Mucosa of stomach (tissue), 1 donor: ENCODE measurements at regions not wholly inside any gene's neighbourhood (a gene's known extent, or its start where the extent isn't known, plus 50 kb on each side); places are given as distances from the start of the nearest gene placed in this dataset.
"Not testable (repeated sequence)": the region's sequence is repeated elsewhere in the genome, so short reads cannot be mapped to it uniquely, and the experiment has no call there.

Experiments
- H3K27me3 ChIP-seq: one replicate; pipeline ENCODE4 v1.7.0; 2013; ENCODE audit warnings: mild to moderate bottlenecking, low read length; ENCODE audit not compliant: control insufficient read depth, insufficient read depth
- H3K36me3 ChIP-seq: one replicate; pipeline ENCODE4 v1.7.0; 2013; ENCODE audit warnings: low read length; ENCODE audit not compliant: control insufficient read depth, insufficient read depth
- H3K4me1 ChIP-seq: one replicate; pipeline ENCODE4 v1.7.0; 2013; ENCODE audit warnings: mild to moderate bottlenecking, low read length; ENCODE audit not compliant: control insufficient read depth, insufficient read depth
- H3K4me3 ChIP-seq: one replicate; pipeline ENCODE4 v1.7.0; 2013; ENCODE audit warnings: low read length
- H3K9ac ChIP-seq: one replicate; pipeline ENCODE4 v1.7.0; 2013; ENCODE audit warnings: mild to moderate bottlenecking, low read length, moderate library complexity
- H3K9me3 ChIP-seq: one replicate; pipeline ENCODE4 v1.7.0; 2013; ENCODE audit warnings: mild to moderate bottlenecking, low read length, moderate library complexity; ENCODE audit not compliant: control insufficient read depth
- donor health status: Pancreatic carcinoma.

DNA sequence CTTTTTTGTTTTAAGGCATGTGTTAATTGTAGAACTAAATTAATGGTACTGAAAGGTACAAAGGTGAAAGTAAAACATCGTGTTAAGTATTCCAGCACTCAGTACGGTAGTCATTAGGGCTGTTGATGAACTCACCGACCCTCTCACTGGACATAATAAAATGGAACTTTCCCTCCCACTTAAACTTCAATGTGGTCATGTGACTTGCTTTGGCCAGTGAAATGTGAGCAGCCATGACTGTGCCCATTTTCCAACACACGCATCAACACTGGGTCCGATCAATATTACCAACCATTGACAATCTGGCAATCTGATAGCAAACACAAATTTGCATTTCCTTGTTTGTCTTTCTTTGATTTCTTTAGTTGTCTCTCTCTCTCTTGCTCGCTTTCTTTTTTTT, 125.1 kb downstream of the SPP2 start:
- no peaks in the 10 kb centered on the region for H3K27me3 ChIP-seq
- H3K9ac ChIP-seq: no peak overlapping the region
- H3K4me3 ChIP-seq: no peak overlapping the region
- no peaks in the 10 kb centered on the region for H3K4me1 ChIP-seq
- H3K9me3 ChIP-seq: no peaks in the 10 kb centered on the region
- no peaks in the 10 kb centered on the region for H3K36me3 ChIP-seq

DNA sequence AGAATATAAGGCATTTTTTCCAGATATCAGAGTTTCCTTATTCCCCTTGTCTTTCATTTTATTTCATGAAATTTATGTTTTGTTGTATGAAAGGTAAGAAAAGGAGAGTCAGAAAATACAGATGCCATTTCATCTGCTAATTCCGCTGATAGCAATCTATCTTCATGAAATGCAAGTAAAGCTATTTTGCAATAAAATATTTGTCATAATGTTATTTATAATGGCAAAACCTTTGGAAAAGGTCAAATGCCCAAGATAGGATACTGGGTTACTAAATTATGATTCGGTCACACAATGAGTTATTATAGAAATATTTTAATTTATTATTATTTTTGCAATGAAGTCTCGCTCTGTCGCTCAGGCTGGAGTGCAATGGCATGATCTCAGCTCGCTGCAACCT, 124.2 kb downstream of the SPP2 start:
- Histone ChIP-seq H3K4me1 (no peaks in the 10 kb centered on the region), H3K36me3 (no peaks in the 10 kb centered on the region), H3K9ac (no peak overlapping the region), H3K9me3 (no peaks in the 10 kb centered on the region), H3K27me3 (no peaks in the 10 kb centered on the region), H3K4me3 (no peak overlapping the region)

DNA sequence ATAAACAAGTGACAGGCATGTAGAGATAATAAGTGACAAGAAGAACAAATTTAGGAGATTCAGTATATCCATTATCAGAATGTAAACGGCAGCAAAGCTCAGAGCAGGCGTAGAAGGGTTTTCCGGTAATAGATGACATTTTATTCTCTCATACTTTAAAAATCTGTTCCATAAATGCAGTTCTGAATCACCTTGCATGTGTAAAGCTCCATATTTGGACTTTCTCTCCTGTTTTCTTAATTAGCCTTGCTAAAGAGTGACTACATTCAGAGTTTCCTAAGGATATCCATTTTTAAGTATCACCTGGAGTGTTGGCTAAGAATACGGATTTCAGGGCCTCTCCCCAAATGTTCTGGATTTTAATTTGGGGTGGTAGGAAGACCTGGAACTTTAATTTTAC, 122.0 kb downstream of the SPP2 start:
- Histone ChIP-seq H3K9me3 (no peaks in the 10 kb centered on the region), H3K27me3 (no peaks in the 10 kb centered on the region), H3K9ac (no peak overlapping the region), H3K36me3 (no peaks in the 10 kb centered on the region), H3K4me3 (no peak overlapping the region), H3K4me1 (no peaks in the 10 kb centered on the region)

DNA sequence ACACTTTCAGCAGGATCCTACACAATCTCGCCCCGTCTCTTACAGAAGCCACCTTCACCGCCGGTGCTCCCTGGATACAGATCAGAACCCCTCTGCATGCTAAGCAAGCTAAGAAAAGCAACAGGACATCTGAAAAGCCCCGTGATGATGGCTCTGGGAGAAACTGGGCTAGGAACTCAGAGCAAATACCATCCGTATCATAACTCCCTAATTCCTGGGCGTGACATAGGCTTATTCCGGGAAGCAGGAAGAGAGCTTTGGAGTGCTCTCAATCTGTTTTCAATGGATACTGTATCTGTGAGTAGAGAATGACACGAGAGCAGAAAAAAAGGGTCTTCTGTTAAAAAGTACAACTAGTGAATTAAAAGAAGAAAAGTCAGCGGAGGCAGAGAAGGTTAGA, 121.6 kb downstream of the SPP2 start:
- Histone ChIP-seq H3K9ac (no peak overlapping the region), H3K27me3 (no peaks in the 10 kb centered on the region), H3K4me1 (no peaks in the 10 kb centered on the region), H3K4me3 (no peak overlapping the region), H3K9me3 (no peaks in the 10 kb centered on the region), H3K36me3 (no peaks in the 10 kb centered on the region)

DNA sequence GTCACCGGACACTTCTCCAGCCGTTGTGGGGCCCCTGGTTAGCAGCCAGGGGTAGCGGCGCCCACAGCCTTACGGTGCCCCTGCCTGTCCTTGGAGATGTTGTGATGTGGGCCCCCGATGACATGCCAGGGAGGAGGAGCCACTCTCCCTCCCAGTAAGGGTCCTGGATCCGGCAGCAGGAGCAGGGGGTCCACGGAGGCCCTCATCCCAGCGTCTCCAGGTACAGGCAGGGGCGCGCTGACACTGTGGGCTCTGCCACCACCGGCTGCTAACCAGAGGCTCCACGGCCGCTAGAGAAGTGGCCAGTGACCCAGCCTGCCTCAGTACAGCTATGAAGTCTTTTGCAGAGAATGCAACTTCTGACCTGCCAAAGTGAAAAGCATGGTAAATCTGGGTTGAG, 121.2 kb downstream of the SPP2 start:
- no peaks in the 10 kb centered on the region for H3K36me3 ChIP-seq
- H3K9me3 ChIP-seq: no peaks in the 10 kb centered on the region
- no peaks in the 10 kb centered on the region for H3K27me3 ChIP-seq
- no peak overlapping the region for H3K4me3 ChIP-seq
- no peaks in the 10 kb centered on the region for H3K4me1 ChIP-seq
- no peak overlapping the region for H3K9ac ChIP-seq

DNA sequence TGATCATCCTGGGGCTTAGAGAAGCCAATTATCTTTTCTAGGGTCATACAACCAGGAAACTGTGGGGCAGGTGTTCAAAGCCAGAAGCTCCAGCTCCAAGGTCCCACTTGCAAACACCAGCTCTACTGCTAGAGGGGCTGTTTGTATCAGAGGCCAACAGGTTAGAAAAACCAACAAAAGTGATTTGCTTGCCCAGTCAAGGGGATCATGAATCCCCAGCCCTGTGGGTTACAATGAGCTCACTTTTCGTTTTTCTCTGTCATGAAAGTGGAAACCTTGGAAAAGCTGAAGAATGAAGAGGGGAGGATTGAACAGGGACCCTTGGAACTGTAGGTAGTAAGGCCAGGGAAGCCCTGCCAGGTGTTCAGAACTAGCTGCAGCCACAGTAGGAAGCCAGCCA, 119.2 kb downstream of the SPP2 start:
- Histone ChIP-seq H3K36me3 (no peaks in the 10 kb centered on the region), H3K9ac (no peak overlapping the region), H3K27me3 (no peaks in the 10 kb centered on the region), H3K9me3 (no peaks in the 10 kb centered on the region), H3K4me3 (no peak overlapping the region), H3K4me1 (no peaks in the 10 kb centered on the region)

DNA sequence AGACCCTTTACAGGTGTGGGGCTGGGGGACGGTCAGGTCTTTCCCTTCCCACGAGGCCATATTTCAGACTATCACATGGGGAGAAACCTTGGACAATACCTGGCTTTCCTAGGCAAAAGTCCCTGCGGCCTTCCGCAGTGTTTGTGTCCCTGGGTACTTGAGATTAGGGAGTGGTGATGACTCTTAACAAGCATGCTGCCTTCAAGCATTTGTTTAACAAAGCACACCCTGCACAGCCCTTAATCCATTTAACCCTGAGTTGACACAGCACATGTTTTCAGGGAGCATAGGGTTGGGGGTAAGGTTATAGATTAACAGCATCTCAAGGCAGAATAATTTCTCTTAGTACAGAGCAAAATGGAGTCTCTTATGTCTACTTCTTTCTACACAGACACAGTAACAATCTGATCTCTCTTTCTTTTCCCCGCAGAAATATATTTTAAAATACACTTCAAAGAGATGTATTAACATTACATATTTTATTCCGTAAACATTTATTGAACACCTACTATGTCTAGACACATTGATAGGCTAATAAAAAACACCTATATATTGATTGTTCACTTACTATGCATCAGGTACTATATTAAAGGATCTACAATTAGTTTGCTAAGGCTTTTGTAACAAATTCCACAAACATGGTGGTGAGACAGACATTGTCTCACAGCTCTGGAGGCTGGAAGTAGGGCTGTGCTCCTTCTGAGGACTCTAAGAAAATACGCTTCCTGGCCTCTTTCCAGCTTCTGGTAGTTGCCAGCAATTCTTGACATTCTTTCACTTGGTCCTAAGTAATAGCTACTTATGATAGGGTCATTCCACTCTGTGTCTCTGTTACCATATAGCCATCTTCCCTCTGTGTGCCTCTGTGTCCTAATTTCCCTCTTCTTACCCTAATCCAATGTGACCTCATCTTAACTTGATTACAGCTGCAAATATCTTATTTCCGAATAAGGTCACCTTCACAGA, 118.4 kb downstream of the SPP2 start:
- H3K36me3 ChIP-seq, H3K27me3 ChIP-seq, H3K9me3 ChIP-seq, H3K9ac ChIP-seq, H3K4me1 ChIP-seq, H3K4me3 ChIP-seq: not testable (repeated sequence)

DNA sequence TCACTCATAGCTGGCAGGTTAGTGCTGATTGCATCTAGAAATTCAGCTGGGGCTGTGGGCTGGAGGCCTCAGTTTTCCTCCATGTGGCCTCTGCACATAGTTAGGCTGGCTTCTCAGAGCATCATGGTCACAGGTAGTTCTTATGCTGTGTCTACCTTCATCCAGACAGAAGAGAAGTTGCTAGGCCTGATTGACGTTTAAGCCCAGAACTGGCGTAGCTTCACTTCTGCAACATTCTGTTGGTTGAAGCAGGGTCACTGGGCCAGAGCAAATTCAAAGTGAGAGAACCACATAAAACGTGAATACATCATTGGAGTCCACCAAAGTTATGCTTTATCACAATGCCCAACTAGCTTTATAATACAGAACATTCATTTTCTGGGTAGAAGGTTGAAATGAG, 116.0 kb downstream of the SPP2 start:
- no peaks in the 10 kb centered on the region for H3K27me3 ChIP-seq
- no peak overlapping the region for H3K4me3 ChIP-seq
- no peak overlapping the region for H3K9ac ChIP-seq
- no peaks in the 10 kb centered on the region for H3K36me3 ChIP-seq
- H3K4me1 ChIP-seq: peaks cover 6% of the 10 kb centered on the region
- H3K9me3 ChIP-seq: no peaks in the 10 kb centered on the region

DNA sequence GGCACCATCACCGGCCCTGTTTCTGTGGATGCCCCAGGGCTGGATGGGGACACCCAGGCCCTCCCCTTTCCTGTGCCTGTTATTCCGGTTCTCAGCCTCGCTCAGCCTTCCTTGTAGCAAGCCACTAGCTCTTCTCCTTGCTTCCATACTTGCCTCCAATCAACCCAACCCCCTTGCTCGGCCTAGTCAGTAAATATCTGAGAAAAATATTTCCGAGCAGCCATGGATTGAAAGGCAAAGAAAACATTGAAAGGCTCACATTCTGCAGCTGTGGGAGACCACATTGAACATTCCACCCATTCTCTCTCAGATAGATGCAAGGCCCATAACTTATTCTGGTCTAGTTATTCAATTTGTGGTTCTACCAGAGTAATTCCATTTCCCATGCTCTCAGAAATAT, 114.9 kb downstream of the SPP2 start:
- Histone ChIP-seq H3K9me3 (no peaks in the 10 kb centered on the region), H3K36me3 (no peaks in the 10 kb centered on the region), H3K27me3 (no peaks in the 10 kb centered on the region), H3K4me3 (no peak overlapping the region), H3K9ac (no peak overlapping the region), H3K4me1 (peaks cover 6% of the 10 kb centered on the region)

DNA sequence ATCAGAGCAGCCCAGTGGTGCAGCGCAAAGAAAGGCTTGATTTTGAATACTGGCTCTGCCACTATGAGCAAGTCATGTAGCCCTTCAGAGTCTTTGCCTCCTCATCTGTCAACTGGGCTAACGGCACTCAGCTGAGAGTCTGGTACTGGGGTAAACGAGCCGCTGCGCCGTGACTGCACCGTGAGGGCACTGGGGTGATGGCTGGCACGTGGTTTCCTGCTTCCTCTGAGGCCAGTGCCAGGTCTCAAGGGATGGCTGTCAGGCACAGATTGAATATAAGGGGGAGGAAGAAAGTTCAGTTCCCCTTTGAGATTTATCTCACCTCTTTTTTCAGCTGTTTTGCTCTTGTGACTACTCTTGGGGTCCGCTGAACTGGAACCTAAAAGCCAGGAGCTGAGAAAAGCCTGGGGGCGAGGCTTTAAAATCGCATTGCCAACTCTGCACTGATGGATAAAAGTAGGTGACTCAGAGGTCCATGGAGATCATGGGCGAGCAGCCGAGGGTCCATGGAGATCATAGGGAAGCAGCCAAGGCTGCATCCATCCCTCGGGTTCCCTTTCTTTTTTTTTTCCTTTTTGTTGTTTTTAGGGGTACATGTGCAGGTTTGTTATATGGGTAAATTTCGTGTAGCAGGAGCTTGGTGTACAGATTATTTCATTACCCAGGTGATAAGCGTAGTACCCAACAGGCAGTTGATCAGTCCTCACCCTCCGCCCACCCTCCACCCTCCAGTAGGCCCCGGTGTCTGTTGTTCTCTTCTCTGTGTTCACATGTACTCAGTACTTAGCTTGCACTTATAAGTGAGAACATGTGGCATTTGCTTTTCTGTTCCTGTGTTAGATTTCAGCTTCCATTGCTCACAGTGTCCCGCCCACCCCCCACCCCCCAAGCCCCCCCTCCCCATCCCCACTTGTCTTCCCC, 114.3 kb downstream of the SPP2 start:
- no peaks in the 10 kb centered on the region for H3K9me3 ChIP-seq
- H3K36me3 ChIP-seq: no peaks in the 10 kb centered on the region
- H3K9ac ChIP-seq: no peak overlapping the region
- H3K4me3 ChIP-seq: no peak overlapping the region
- H3K27me3 ChIP-seq: no peaks in the 10 kb centered on the region
- peaks cover 6% of the 10 kb centered on the region for H3K4me1 ChIP-seq

DNA sequence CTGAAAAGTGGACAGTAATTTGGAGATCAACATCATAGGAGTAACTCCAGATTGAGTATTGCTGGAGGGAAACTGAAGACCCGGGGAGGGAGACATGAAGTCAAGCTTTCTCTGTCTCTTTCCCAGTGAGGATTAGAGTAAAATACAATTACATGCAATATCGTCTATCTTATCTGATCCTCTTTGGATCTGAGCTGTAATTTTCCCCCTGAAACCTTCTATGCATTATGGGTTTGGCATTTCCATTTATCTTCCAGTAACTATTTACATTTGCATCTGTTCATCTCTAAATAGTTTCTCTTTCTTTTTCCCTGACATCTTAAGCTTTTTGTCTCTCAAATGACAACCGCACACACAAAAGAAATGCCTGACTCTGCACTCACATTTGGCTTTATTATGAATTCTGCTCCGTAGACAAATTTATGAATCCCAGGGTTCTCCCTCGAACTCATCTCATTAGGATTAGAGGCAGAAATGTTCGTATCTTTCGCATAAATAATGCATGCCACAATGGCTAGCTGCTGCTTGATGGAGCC, 113.1 kb downstream of the SPP2 start:
- H3K27me3 ChIP-seq: no peaks in the 10 kb centered on the region
- no peaks in the 10 kb centered on the region for H3K9me3 ChIP-seq
- peaks cover 6% of the 10 kb centered on the region for H3K4me1 ChIP-seq
- H3K4me3 ChIP-seq: no peak overlapping the region
- H3K36me3 ChIP-seq: no peaks in the 10 kb centered on the region
- H3K9ac ChIP-seq: no peak overlapping the region

DNA sequence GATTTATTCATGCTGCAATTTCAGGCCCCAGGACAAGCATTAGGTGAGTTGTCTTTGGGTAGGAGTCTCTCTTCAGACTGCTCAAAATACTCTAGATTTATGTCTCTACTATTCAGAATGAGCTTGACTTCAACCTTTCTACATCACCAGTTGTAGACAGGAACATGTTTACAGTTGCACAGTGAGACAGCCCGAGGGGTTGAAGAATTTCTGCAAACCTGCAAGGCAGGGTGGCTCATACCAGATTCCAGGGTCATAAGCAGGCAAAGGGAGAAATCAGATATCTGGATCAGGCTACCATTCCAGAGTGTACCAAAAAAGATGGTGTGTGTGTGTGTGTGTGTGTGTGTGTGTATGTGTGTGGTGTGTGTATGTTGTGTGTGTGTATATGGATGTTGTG, 112.4 kb downstream of the SPP2 start:
- no peaks in the 10 kb centered on the region for H3K27me3 ChIP-seq
- no peaks in the 10 kb centered on the region for H3K9me3 ChIP-seq
- no peak overlapping the region for H3K4me3 ChIP-seq
- H3K4me1 ChIP-seq: peaks cover 6% of the 10 kb centered on the region
- H3K9ac ChIP-seq: no peak overlapping the region
- no peaks in the 10 kb centered on the region for H3K36me3 ChIP-seq
